Stimulated activated CD4-positive, alpha-beta T cell treated with anti-CD3 and anti-CD28 coated beads, TNF-alpha, amount 100 ng/mL, for 1 hour (primary cell): ENCODE measurements at regions not wholly inside any gene's neighbourhood (a gene's known extent, or its start where the extent isn't known, plus 50 kb on each side); places are given as distances from the start of the nearest gene placed in this dataset.
A peak's percentile ranks its signal among the peaks of the same experiment; 100 is the strongest.

Experiments
- DNase-seq, 3 donors: peaks; one replicate each; pipeline ENCODE4 v3.0.0-alpha.2; 2020; ENCODE audit warnings: low read depth in 3 of 3, low spot score in 1 of 3

GRCh38 chr11:69348414-69349235 is 54.7 kb downstream of the MYEOV start:
- DNase-seq, result no peak

DNA sequence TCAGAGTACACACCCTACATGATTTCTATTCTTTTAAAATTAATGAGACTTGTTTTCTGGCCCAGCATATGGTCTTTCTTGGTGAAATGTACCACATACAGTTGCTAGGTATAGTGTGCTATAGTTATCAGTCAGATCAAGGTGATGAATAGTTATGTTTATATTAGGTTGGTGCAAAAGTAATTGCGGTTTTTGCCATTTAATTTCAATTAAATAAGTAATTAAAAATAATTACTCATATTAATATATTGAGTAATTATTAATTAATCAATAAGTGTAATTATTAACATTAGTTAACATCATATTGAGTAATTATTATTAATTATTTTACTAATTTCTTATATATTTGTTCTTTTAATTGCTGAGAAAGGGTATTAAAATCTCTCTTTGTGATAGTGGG is 56.1 kb downstream of the MYEOV start:
- DNase-seq, result no peak

DNA sequence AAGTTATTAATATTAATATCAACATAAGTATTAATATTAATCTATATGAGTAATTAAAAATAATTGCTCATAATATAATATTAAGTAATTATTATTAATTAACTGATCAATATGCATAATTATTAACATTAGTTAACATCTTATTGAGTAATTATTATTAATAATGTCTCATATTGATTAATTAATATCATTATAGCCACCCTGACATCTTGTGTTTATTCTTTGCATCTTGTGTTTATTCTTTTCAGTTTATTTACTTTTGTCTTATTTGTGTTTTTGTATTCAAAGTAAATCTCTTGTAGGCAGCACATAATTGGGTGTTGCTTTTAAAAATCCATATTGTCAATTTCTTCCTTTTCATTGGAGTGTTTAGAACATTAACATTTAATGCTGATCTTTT is 56.6 kb downstream of the MYEOV start:
- no peak for DNase-seq

GRCh38 chr11:69351460-69351859 is 57.5 kb downstream of the MYEOV start:
- no peak for DNase-seq

DNA sequence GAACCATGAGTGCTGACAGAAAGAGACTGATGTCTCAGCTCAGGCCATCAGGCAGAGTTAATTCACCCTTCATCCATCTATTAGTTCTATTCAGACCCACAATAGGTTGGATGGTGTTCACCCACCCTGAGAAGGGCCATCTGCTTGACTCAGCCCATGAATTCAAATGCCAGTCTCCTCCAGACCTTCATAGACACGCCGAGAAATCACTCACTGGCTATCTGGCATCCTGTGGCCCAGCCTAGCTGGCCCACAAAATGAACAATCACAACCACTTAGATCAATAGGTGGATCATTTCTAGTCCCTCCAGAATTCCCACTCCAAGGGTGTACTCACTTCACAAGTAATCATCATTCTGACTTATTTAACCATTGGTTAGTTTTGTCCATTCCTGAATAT is 58.2 kb downstream of the MYEOV start:
- no peak for DNase-seq

- DNase-seq, result peak in 1 of 3 donors; percentile 23
Observed at GRCh38 chr11:69352715-69353319, 58.9 kb downstream of the MYEOV start.

DNA sequence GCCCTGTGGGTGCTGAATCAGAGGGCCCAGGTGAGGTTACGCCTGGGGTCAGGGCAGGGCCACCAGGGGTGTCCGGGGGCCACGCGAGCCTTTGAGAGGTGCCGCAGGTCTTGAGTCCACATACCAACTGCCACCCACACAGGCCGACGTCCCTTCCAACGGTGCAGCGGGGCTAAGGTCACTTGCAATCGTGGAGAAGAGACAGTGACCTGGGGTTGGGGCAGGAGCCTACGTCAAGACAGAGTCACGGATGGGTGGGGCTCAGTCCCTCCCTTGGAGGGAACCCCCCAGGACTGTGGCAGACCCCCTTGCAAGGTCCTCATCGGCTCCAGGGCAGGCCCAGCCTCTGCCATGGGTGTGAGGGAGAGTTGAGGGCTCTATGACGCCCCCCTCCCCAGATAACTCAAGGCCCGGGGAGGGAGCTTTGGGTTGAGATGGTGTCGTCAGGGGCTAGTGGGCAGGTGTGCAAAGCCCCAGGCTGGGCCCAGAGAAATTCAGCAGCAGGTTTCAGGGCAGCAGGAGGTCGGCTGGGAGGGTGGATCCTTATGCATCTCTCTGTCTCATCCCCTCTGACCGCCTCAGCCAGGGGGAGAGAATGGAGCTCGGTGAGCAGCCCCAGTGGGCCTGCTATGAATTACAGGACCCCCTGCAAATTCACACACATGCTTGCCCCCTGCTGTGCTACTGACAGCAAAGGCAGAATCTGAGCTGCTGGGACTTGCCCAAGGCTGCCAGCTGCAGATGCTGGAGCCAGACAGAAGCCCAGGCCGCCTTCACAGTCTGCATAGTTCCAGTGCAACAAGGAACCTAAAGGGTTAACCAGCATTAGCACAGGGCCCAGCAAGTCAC is 60.0 kb downstream of the MYEOV start:
- no peak for DNase-seq

DNA sequence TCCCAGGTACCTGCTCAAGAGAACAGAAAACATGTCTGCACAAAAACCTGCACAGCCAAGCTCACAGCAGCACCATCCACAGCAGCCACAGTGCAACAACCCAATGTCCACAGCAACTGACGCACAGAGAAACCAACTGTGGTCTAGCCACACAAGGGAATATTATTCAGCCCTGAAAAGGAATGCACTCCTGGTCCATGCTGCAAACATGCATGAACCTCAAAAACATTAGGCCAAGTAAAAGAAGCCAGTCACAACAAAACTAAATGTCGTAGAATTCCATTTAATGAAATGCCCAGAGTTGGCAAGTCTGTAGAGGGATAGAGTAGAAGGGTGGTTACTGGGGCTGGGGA is 60.6 kb downstream of the MYEOV start:
- no peak for DNase-seq

- no peak for DNase-seq
Observed at GRCh38 chr11:69355346-69355940, 61.5 kb downstream of the MYEOV start.

DNA sequence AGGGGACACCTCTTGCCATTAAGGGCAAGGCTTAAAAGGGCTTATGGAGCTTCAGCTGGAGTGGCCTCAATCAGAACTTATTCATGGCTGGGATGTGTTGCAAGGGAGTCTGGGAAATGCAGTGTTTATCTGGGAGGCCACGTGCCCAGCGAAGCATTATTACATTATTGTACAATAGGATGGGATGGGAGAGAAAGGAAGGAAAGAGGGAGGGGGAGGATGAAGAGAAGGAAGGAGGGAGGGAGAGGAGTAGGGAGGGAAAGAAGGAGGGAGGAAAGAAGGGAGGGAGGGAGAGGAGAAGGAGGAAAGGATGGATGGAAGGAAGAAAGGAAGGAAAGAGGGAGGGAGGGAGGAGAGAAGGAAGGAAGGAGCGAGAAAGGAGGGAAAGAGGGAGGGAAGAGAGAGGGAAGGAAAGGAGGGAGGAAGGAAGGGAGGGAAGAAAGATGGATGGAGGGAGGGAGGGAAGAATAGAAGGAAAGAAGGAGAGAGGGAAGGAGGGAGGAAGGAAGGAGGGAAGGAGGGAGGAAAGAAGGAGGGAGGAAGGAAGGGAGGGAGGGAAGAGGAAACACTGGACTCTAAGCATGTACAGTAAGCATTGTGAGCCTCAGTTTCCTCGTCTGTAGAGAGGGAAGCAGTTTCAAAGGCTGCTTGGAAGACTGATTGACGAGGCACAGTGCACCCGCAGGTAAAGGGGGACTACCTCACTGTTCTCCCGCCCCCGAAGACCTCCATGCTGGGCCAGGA is 62.2 kb downstream of the MYEOV start:
- DNase-seq, result no peak

GRCh38 chr11:69356703-69357457 is 62.9 kb downstream of the MYEOV start:
- no peak for DNase-seq

DNA sequence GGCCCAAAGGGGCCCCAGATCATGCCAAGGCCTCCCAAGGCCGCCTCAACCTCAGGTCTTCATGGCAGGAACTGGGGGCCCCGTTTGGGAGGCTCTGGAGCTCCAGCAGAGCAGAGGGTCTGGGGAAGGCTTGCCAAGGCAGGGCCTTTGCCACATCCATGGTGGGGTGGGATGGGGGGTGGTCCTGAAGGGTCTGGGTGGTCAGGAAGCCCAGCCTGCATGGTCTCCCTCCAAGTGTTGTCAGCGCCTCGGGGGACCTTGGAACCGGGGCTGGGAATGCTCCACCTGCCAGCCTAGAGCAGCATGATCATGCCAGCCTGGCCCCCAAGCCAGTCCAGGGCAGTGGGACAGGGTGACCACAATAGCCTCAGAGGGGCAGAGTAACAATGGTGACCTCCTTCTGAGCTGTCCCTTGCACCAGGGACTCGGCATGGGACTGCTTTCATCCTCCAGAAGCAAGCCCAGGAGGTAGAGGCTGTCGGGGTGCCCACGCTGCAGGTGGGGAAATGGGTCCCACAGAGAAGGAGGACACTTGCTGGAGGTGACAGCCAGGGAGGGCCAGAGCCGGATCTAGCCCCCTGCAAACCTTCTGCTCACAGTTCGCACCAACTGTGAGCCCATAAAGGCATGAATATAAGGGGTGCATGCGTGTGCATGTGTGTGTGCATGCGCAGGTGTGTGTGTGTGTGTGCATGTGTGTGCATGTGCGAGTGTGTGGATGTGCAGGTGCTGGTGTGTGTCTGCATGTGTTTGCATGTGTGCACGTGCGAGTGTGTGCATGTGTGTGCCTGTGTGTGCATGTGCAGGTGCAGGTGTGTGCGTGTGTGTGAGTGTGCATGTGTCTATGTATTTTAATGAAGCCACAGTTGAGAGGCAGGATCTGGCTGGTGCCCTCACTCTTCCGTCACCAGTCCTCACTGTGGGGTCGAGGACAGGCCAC is 63.8 kb downstream of the MYEOV start:
- no peak for DNase-seq

DNA sequence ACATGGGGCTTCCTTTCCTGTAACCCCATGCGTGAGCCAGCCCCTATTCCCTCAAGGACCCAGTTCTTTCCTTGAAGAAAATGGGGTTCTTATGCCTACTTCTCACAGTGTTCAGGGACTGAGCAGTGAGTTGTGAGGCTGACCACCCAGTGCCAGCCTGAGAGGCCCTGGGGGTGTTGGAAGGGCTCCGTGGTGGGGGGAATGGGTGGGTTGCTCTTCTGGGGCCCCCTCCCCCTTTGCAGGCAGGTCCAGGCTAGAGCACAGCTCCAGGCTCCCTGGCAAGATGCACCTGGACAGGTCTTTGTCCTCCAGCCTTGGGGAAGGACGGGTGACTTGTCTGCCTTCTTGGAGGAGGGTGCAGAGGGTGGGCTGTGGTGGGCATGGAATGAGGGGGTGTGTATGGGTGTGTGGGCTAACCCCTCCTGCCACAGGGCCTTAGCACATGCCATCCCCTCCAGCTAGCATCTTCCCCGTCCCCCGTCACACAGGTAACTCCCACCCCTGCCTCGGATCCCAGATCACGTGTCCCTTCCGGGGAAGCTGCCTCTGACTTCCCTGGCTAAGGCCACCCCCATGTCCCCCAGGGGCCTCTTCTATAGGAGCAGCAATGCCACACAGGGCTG is 64.6 kb downstream of the MYEOV start:
- no peak for DNase-seq

DNA sequence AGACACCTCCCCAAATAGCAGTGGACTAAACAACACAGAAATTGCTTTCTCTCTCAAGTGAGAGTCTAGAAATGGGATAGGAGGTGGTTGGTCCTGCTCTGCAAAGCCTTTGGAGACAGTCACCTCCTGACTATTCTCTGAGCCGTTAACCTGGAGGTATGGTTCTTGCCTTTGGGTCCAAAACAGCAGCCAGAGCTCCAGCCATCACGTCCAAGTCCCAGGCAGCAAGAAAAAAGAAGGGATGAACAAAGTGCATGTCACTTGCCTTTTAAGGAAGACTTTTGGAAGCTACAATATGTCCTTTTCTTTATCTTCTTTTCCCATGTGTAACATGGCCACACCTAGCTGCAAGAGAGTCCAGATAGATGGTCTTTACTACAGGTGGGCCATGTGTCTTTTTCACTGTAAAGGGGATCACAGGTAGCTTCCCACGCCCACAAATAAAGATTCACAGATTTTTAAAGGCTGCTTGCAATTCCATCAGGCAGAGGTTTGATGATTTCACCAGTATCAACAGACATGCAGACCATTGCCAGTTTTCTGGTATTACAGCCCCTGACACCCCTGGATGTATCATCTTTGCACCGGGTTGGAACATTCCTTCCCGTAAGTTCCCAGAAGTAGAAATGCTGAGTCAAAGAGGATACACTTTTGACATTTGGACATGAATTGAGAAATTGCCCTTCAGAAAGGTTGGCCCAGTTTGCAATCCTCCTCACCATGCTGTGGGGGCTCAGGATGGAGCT is 66.0 kb downstream of the MYEOV start:
- no peak for DNase-seq

DNA sequence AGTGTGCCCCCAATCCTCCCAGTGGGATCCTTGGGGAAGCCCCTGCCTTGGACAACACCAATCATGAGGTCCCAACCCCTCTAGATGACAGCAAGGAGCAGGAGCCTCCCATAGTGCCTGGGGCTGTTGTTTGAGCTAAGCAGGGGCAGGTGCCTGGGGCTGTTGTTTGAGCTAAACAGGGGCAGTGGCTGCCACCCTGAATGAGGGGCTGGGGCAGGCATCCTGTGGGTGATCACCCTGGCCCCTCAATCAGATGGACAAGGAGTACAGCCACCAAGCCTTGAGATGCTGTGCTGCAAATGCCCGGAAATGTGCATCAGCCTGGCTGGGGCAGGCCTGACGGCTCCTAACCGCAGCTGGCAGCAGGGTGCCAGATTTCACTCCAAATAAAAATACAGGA is 66.7 kb downstream of the MYEOV start:
- no peak for DNase-seq

- DNase-seq, result no peak
Observed at GRCh38 chr11:69361048-69361447, 67.1 kb downstream of the MYEOV start.

DNA sequence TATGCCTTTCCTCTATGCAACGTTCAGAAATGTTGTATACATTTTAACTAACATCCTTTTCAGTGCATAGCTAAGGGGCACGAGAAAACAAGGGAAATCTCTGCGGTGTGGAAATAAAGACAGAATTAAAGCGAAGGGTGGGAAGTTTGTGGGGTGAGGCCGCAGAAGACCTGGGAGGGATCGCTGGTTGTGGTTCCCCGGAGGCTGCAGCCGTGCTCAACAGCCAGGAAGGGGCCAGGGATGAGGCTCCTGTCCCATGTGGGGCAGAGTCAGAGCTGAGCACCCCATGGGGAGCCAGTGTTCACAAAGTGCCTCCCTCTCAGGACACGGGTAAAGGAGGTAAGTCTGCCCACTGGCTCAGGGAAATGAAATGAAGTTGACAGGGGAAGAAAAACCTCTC is 67.5 kb downstream of the MYEOV start:
- no peak for DNase-seq

DNA sequence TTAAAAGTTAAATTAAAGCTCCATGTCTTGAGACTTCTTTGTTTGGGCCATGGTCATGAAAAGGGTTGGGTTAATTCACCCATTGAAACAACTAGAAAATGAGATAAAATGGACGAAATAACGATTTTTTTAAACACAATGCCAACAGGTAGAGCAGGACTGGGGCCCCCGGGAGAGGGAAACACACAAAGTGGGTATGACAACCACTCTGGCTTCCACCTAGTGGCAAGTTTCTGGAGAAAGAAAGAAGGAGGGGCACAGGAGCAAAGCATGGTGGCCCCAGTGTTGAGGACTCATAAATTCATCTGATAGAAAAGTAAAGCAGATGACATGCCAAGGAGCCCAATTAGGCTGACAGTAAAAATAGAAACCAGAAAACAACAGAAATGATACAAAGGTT is 68.4 kb downstream of the MYEOV start:
- no peak for DNase-seq
